ENCODE measurements at regions not wholly inside any gene's neighbourhood (a gene's known extent, or its start where the extent isn't known, plus 50 kb on each side); places are given as distances from the start of the nearest gene placed in this dataset.

GRCh38 chr3:43190670-43191069 lies 84.8 kb upstream of the POMGNT2 start:
- intact Hi-C loops (cut with DNase I), result no loop called here
- DNase-seq (ENCODE audit: low spot score), result no peak

- no peak for DNase-seq (ENCODE audit: low spot score)
- intact Hi-C loops (cut with DNase I), result no loop called here
These were observed 82.1 kb upstream of the POMGNT2 start for GRCh38 chr3:43187836-43188479.

- intact Hi-C loops (cut with DNase I), result no loop called here
These were observed 80.1 kb upstream of the POMGNT2 start for GRCh38 chr3:43185983-43186314.

GRCh38 chr3:43185274-43185982 lies 79.5 kb upstream of the POMGNT2 start:
- intact Hi-C loops (cut with DNase I), result no loop called here
- DNase-seq (ENCODE audit: low spot score), result no peak

More at GRCh38 chr3:43185983-43186314, 80.1 kb upstream of the POMGNT2 start:
- no peak for DNase-seq (ENCODE audit: low spot score)

GRCh38 chr3:43183456-43183855 lies 77.6 kb upstream of the POMGNT2 start:
- intact Hi-C loops (cut with DNase I), result no loop called here
- no peak for DNase-seq (ENCODE audit: low spot score)

GRCh38 chr3:43181202-43181821 lies 75.4 kb upstream of the POMGNT2 start:
- no peak for DNase-seq (ENCODE audit: low spot score)
- intact Hi-C loops (cut with DNase I), result no loop called here

GRCh38 chr3:43180694-43181093 lies 74.8 kb upstream of the POMGNT2 start:
- no peak for DNase-seq (ENCODE audit: low spot score)
- intact Hi-C loops (cut with DNase I), result no loop called here

- DNase-seq (ENCODE audit: low spot score), result no peak
- intact Hi-C loops (cut with DNase I), result no loop called here
These were observed 74.1 kb upstream of the POMGNT2 start for GRCh38 chr3:43180027-43180426.

- intact Hi-C loops (cut with DNase I), result no loop called here
- DNase-seq (ENCODE audit: low spot score), result no peak
These were observed 73.0 kb upstream of the POMGNT2 start for GRCh38 chr3:43178891-43179366.

- intact Hi-C loops (cut with DNase I), result loop anchor here in 1 of 2 donors (2.0 kb wide), 1 partner anchor 38 kb away; no protein-coding TSS in a partner anchor
- no peak for DNase-seq (ENCODE audit: low spot score)
These were observed 71.2 kb upstream of the POMGNT2 start for GRCh38 chr3:43177085-43177484.

GRCh38 chr3:43176666-43177065 lies 70.8 kb upstream of the POMGNT2 start:
- intact Hi-C loops (cut with DNase I), result loop anchor here in 1 of 2 donors (2.0 kb wide), 1 partner anchor 38 kb away; no protein-coding TSS in a partner anchor

GRCh38 chr3:43175541-43175940 lies 69.7 kb upstream of the POMGNT2 start:
- intact Hi-C loops (cut with DNase I), result no loop called here
- no peak for DNase-seq (ENCODE audit: low spot score)

More at GRCh38 chr3:43176666-43177065, 70.8 kb upstream of the POMGNT2 start:
- DNase-seq (ENCODE audit: low spot score), result no peak

- intact Hi-C loops (cut with DNase I), result no loop called here
- DNase-seq (ENCODE audit: low spot score), result no peak
These were observed 68.1 kb upstream of the POMGNT2 start for GRCh38 chr3:43173949-43174348.

- DNase-seq (ENCODE audit: low spot score), result no peak
- intact Hi-C loops (cut with DNase I), result no loop called here
These were observed 65.9 kb upstream of the POMGNT2 start for GRCh38 chr3:43171748-43172147.

GRCh38 chr3:43170553-43170952 lies 64.7 kb upstream of the POMGNT2 start:
- DNase-seq (ENCODE audit: low spot score), result no peak
- intact Hi-C loops (cut with DNase I), result no loop called here

- DNase-seq (ENCODE audit: low spot score), result no peak
- intact Hi-C loops (cut with DNase I), result no loop called here
These were observed 64.1 kb upstream of the POMGNT2 start for GRCh38 chr3:43169987-43170386.

- no peak for DNase-seq (ENCODE audit: low spot score)
These were observed 60.5 kb upstream of the POMGNT2 start for GRCh38 chr3:43166406-43166805.

GRCh38 chr3:43165786-43166185 lies 59.9 kb upstream of the POMGNT2 start:
- intact Hi-C loops (cut with DNase I), result no loop called here

More at GRCh38 chr3:43166406-43166805, 60.5 kb upstream of the POMGNT2 start:
- intact Hi-C loops (cut with DNase I), result no loop called here

GRCh38 chr3:43163895-43164493 lies 58.1 kb upstream of the POMGNT2 start:
- intact Hi-C loops (cut with DNase I), result loop anchor here (5.0 kb wide), 2 partner anchors 207 to 338 kb away; no protein-coding TSS in a partner anchor
- no peak for DNase-seq (ENCODE audit: low spot score)

More at GRCh38 chr3:43165786-43166185, 59.9 kb upstream of the POMGNT2 start:
- no peak for DNase-seq (ENCODE audit: low spot score)

Data from posterior vena cava (tissue), 2 donors.